Thyroid gland (tissue), 4 donors: ENCODE measurements at regions not wholly inside any gene's neighbourhood (a gene's known extent, or its start where the extent isn't known, plus 50 kb on each side); places are given as distances from the start of the nearest gene placed in this dataset.

Experiments used
- POLR2A ChIP-seq, 2 donors: fragments of 450-650 bp; IDR thresholded peaks; one replicate each; pipeline ENCODE4 v1.6.1; 2017; ENCODE audit warnings: antibody characterized with exemption in 2 of 2, mild to moderate bottlenecking in 2 of 2, moderate library complexity in 1 of 2
- TF ChIP-seq, protein P1 (sequence below), 6 experiments: fragments of 200-600 bp in 3 of 6; fragments of 450-650 bp in 3 of 6; sonication (generic) in 3 of 6; IDR thresholded peaks; one replicate each; pipeline ENCODE4 v1.5.1; 2016 to 2019; ENCODE audit warnings: antibody characterized with exemption in 6 of 6, mild to moderate bottlenecking in 2 of 6, inconsistent platforms in 1 of 6, moderate library complexity in 1 of 6

DNA sequence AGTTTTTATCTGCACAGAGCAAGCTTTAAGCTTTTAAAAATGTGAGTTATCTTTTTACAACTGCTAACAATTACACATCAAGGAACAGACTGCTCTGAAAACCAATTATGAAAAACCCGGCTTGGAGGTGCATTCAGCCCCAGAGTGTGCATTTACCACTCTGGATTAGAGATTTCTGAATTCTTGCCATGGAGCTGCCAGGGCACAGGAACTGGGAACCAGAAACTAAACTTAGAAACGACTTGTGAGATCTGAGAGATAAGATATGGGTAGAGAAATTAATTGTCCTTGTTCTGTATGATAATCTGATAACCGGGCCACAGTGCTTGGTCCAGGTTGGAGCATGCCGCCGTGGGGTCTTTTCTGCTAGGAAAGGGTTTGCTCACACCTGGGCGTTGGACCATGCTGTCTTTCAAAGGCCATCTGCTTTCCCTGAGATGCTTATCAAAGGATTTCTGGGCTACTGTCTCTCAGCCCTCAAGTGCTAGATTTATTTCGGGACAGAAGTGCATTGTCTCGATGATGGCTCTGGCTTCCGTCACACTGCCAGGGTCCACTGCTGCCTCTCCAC lies 210.0 kb downstream of the MAF start:
- TF ChIP-seq, protein P1, sequence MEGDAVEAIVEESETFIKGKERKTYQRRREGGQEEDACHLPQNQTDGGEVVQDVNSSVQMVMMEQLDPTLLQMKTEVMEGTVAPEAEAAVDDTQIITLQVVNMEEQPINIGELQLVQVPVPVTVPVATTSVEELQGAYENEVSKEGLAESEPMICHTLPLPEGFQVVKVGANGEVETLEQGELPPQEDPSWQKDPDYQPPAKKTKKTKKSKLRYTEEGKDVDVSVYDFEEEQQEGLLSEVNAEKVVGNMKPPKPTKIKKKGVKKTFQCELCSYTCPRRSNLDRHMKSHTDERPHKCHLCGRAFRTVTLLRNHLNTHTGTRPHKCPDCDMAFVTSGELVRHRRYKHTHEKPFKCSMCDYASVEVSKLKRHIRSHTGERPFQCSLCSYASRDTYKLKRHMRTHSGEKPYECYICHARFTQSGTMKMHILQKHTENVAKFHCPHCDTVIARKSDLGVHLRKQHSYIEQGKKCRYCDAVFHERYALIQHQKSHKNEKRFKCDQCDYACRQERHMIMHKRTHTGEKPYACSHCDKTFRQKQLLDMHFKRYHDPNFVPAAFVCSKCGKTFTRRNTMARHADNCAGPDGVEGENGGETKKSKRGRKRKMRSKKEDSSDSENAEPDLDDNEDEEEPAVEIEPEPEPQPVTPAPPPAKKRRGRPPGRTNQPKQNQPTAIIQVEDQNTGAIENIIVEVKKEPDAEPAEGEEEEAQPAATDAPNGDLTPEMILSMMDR (IDR thresholded peaks at IDR 0.05), result no peak
- TF ChIP-seq POLR2A (IDR thresholded peaks at IDR 0.05), result no peak
